Frontal cortex (tissue), 1 donor: ENCODE measurements at regions not wholly inside any gene's neighbourhood (a gene's known extent, or its start where the extent isn't known, plus 50 kb on each side); places are given as distances from the start of the nearest gene placed in this dataset. TPM values are rescaled to one million over a fixed set of nuclear protein-coding genes. Genes with fewer than 3 reads are reported as not detected.

ENCODE experiments used
- small RNA-seq: library from RNA; depleted of rRNA; stranded (forward); fragments of <200 nt; gene quantifications from one replicate; pipeline ENCODE3, GENCODE V24; 2014

Small RNA genes in the stretch of these regions (small RNA-seq; reads per million reads assigned to genes)
- not detected for gene RNU6-1270P
